SU-DHL-6 (cell line): ENCODE measurements at regions not wholly inside any gene's neighbourhood (a gene's known extent, or its start where the extent isn't known, plus 50 kb on each side); places are given as distances from the start of the nearest gene placed in this dataset.

Source experiments
- EZH2phosphoT487 ChIP-seq: fragments of 200-600 bp; sonication (generic), shearing (Covaris generic); conservative IDR thresholded peaks from 2 replicates; pipeline ENCODE4 v1.6.1; 2018; ENCODE audit warnings: mild to moderate bottlenecking, antibody characterized with exemption, low read length, moderate library complexity, mixed read lengths
- TF ChIP-seq, protein P1 (sequence below): fragments of 200-600 bp; sonication (generic); IDR thresholded peaks from one replicate; pipeline ENCODE4 v1.5.1; 2017; ENCODE audit warnings: antibody characterized with exemption, mild to moderate bottlenecking, low read length, moderate library complexity; ENCODE audit not compliant: insufficient read depth, poor library complexity, severe bottlenecking

DNA sequence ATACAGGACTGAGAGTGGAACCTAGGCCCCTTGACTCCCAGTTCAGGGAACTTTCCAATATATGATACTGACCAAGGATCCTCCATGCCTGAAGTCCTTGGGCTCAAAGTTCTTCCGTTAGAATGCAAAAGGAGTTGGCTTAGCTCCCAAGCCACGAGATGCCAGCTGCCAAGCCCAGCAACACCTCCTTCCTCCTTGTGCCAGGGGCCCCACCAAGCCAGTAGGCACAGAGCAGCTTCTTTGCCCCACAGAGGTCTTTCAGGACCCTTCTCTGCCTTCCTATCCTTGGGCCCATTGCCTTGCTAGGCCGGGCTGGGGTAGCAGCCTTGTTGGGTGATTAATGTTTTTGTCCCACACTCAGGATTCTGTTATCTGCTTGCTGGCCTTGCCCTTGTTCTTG is 105.6 kb downstream of the EFNB1 start:
- TF ChIP-seq, protein P1, sequence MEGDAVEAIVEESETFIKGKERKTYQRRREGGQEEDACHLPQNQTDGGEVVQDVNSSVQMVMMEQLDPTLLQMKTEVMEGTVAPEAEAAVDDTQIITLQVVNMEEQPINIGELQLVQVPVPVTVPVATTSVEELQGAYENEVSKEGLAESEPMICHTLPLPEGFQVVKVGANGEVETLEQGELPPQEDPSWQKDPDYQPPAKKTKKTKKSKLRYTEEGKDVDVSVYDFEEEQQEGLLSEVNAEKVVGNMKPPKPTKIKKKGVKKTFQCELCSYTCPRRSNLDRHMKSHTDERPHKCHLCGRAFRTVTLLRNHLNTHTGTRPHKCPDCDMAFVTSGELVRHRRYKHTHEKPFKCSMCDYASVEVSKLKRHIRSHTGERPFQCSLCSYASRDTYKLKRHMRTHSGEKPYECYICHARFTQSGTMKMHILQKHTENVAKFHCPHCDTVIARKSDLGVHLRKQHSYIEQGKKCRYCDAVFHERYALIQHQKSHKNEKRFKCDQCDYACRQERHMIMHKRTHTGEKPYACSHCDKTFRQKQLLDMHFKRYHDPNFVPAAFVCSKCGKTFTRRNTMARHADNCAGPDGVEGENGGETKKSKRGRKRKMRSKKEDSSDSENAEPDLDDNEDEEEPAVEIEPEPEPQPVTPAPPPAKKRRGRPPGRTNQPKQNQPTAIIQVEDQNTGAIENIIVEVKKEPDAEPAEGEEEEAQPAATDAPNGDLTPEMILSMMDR: no peak
- no peak for TF ChIP-seq EZH2phosphoT487
